NCI-H2196 (cell line): ENCODE measurements at regions not wholly inside any gene's neighbourhood (a gene's known extent, or its start where the extent isn't known, plus 50 kb on each side); places are given as distances from the start of the nearest gene placed in this dataset.

Source experiments
- DNase-seq: peaks from one replicate; lab custom pipeline; 2025; ENCODE audit not compliant: unreplicated experiment; lab: John Stamatoyannopoulos, UW

- no peak for DNase-seq
These were observed 445.4 kb downstream of the GALC start for GRCh38 chr14:87547536-87547935.

- DNase-seq = no peak
These were observed 450.7 kb downstream of the GALC start for GRCh38 chr14:87542288-87542687.

GRCh38 chr14:87540339-87540738, 452.6 kb downstream of the GALC start:
- no peak for DNase-seq

GRCh38 chr14:87529081-87529480, 463.9 kb downstream of the GALC start:
- no peak for DNase-seq

- DNase-seq = no peak
These were observed 466.3 kb downstream of the GALC start for GRCh38 chr14:87526731-87527130.

GRCh38 chr14:87524011-87524410, 469.0 kb downstream of the GALC start:
- DNase-seq = no peak

- no peak for DNase-seq
These were observed 470.4 kb downstream of the GALC start for GRCh38 chr14:87522575-87522974.

GRCh38 chr14:87508333-87508732, 484.6 kb downstream of the GALC start:
- DNase-seq = no peak

GRCh38 chr14:87503711-87504110, 489.3 kb downstream of the GALC start:
- DNase-seq = no peak

GRCh38 chr14:87497301-87497700, 495.7 kb downstream of the GALC start:
- DNase-seq = no peak

GRCh38 chr14:87494010-87494409, 499.0 kb downstream of the GALC start:
- DNase-seq = no peak

GRCh38 chr14:87492561-87492960, 500.4 kb downstream of the GALC start:
- DNase-seq = no peak

- no peak for DNase-seq
These were observed 501.2 kb downstream of the GALC start for GRCh38 chr14:87491816-87492215.

GRCh38 chr14:87489196-87489819, 503.7 kb downstream of the GALC start:
- no peak for DNase-seq

GRCh38 chr14:87483271-87484260, 509.4 kb downstream of the GALC start:
- no peak for DNase-seq

GRCh38 chr14:87468531-87468930, 524.5 kb downstream of the GALC start:
- DNase-seq = no peak

GRCh38 chr14:87467578-87467977, 525.4 kb downstream of the GALC start:
- DNase-seq = no peak

GRCh38 chr14:87465770-87466169, 527.2 kb downstream of the GALC start:
- DNase-seq = no peak

- no peak for DNase-seq
These were observed 531.3 kb downstream of the GALC start for GRCh38 chr14:87461704-87462103.

GRCh38 chr14:87457720-87458119, 535.3 kb downstream of the GALC start:
- no peak for DNase-seq

GRCh38 chr14:87450193-87450592, 542.8 kb downstream of the GALC start:
- DNase-seq = no peak

GRCh38 chr14:87449016-87449415, 544.0 kb downstream of the GALC start:
- no peak for DNase-seq
